Endothelial cell of umbilical vein (primary cell): ENCODE measurements at regions not wholly inside any gene's neighbourhood (a gene's known extent, or its start where the extent isn't known, plus 50 kb on each side); places are given as distances from the start of the nearest gene placed in this dataset.

ENCODE experiments used
- BruUV-seq: library from RNA; stranded (reverse); fragments of 400-500 nt; replicated peaks from 2 replicates; lab custom pipeline; 2021; lab: Mats Ljungman, UMichigan
- CTCF ChIA-PET: fragments of 300-600, 350-600 bp; sonication (Branson Sonifier 250); formaldehyde crosslinking; loops from one replicate; lab custom pipeline; 2021; ENCODE audit warnings: antibody characterized with exemption, inconsistent platforms; lab: Charles Lee
- POLR2A ChIA-PET: fragments of 300-600, 350-600 bp; sonication (Branson Sonifier 250); formaldehyde crosslinking; loops from one replicate; lab custom pipeline; 2021; ENCODE audit warnings: antibody characterized with exemption, inconsistent platforms; lab: Charles Lee
- DNase-seq: peaks from one replicate; pipeline ENCODE4 v3.0.0-alpha.2; 2011; ENCODE audit warnings: low read depth, low spot score
- FAIRE-seq: peaks from 2 replicates; lab custom pipeline; 2011; peaks lifted over from hg19 to GRCh38; lab: Jason Lieb, UNC
- H2AFZ ChIP-seq: 2 replicates; pipeline ENCODE4 v1.6.0; 2012; ENCODE audit warnings: low read depth, low read length, control low read depth, inconsistent platforms
- H3K27ac ChIP-seq: 2 replicates; pipeline ENCODE4 v1.5.1; 2011; ENCODE audit warnings: low read depth, mild to moderate bottlenecking, control low read depth, low read length, moderate library complexity; ENCODE audit not compliant: insufficient read depth
- H3K27me3 ChIP-seq, 2 experiments: 2 replicates each; pipeline versions ENCODE4 v1.6.0 to v1.6.1; 2011; ENCODE audit warnings: low read length in 2 of 2, mixed read lengths in 1 of 2; ENCODE audit not compliant: control insufficient read depth in 2 of 2, insufficient read depth in 2 of 2
- H3K36me3 ChIP-seq, 2 experiments: 2 replicates in 1 of 2; 3 replicates in 1 of 2; pipeline ENCODE4 v1.5.1; 2011; ENCODE audit warnings: low read length in 2 of 2, mild to moderate bottlenecking in 1 of 2, moderate library complexity in 1 of 2; ENCODE audit not compliant: control insufficient read depth in 2 of 2, insufficient read depth in 2 of 2; ENCODE audit errors: extremely low read depth in 1 of 2
- H3K4me1 ChIP-seq: 3 replicates; pipeline ENCODE4 v1.5.1; 2011; ENCODE audit warnings: mild to moderate bottlenecking, low read length; ENCODE audit not compliant: control insufficient read depth, insufficient read depth; ENCODE audit errors: extremely low read depth
- H3K4me2 ChIP-seq: 2 replicates; pipeline ENCODE4 v1.6.1; 2011; ENCODE audit warnings: low read length, control low read depth, mixed read lengths; ENCODE audit not compliant: insufficient read depth
- H3K4me3 ChIP-seq, 3 experiments: fragments of 200-600 bp in 1 of 3; sonication (generic), shearing (Covaris generic) in 1 of 3; replicated peaks in 1 of 3; 2 replicates each; pipeline ENCODE4 v1.5.1; 2011 to 2016; ENCODE audit warnings: control low read depth in 3 of 3, low read length in 3 of 3, mild to moderate bottlenecking in 2 of 3, inconsistent platforms in 1 of 3, low read depth in 1 of 3, moderate library complexity in 1 of 3; ENCODE audit not compliant: insufficient read depth in 1 of 3
- H3K79me2 ChIP-seq: 2 replicates; pipeline ENCODE4 v1.6.0; 2012; ENCODE audit warnings: low read length, inconsistent platforms; ENCODE audit not compliant: control insufficient read depth, insufficient read depth
- H3K9ac ChIP-seq: replicated peaks from 2 replicates; pipeline ENCODE3; 2011; ENCODE audit warnings: low read length, control low read depth; ENCODE audit not compliant: insufficient read depth; ENCODE audit errors: extremely low read depth
- H3K9me1 ChIP-seq: replicated peaks from 3 replicates; pipeline ENCODE4 v1.6.0; 2011; ENCODE audit warnings: mild to moderate bottlenecking, low read length; ENCODE audit not compliant: control insufficient read depth, insufficient read depth; ENCODE audit errors: extremely low read depth
- H3K9me3 ChIP-seq: replicated peaks from 2 replicates; pipeline ENCODE4 v1.5.1; 2012; ENCODE audit warnings: low read length, inconsistent platforms; ENCODE audit not compliant: control insufficient read depth, insufficient read depth
- H4K20me1 ChIP-seq: replicated peaks from 2 replicates; pipeline ENCODE3; 2011; ENCODE audit warnings: mild to moderate bottlenecking, low read length; ENCODE audit not compliant: control insufficient read depth, insufficient read depth; ENCODE audit errors: extremely low read depth
- CTCF ChIP-seq, 2 donors: IDR thresholded peaks; 1 replicate in 1 of 2; 2 replicates in 1 of 2; pipeline ENCODE4 v1.5.1; 2011; ENCODE audit warnings: low read length in 2 of 2, mild to moderate bottlenecking in 2 of 2, moderate library complexity in 2 of 2, control low read depth in 1 of 2, inconsistent platforms in 1 of 2, low read depth in 1 of 2; ENCODE audit not compliant: insufficient read depth in 1 of 2; ENCODE audit errors: extremely low read depth in 1 of 2
- EZH2 ChIP-seq: IDR thresholded peaks from 2 replicates; pipeline ENCODE4 v1.6.1; 2012; ENCODE audit warnings: borderline replicate concordance, low read depth, mild to moderate bottlenecking, moderate library complexity, low read length, inconsistent platforms; ENCODE audit not compliant: severe bottlenecking
- FOS ChIP-seq: IDR thresholded peaks from 2 replicates; pipeline ENCODE4 v1.6.1; 2011; ENCODE audit warnings: mild to moderate bottlenecking, low read length, moderate library complexity, borderline replicate concordance; ENCODE audit not compliant: insufficient read depth
- GATA2 ChIP-seq: IDR thresholded peaks from 2 replicates; pipeline ENCODE4 v1.7.0; 2011; ENCODE audit warnings: low read depth, mild to moderate bottlenecking, moderate library complexity, mixed read lengths, low read length; ENCODE audit not compliant: insufficient read length, insufficient read depth
- JUN ChIP-seq: IDR thresholded peaks from 2 replicates; pipeline ENCODE4 v1.6.1; 2011; ENCODE audit warnings: borderline replicate concordance, low read depth; ENCODE audit not compliant: insufficient read length, insufficient read depth
- MAX ChIP-seq: IDR thresholded peaks from 2 replicates; pipeline ENCODE4 v1.6.1; 2011; ENCODE audit not compliant: insufficient read depth, insufficient read length
- MYC ChIP-seq: IDR thresholded peaks from one replicate; pipeline ENCODE4 v1.6.1; 2011; ENCODE audit warnings: mild to moderate bottlenecking, low read depth, low read length
- POLR2A ChIP-seq: IDR thresholded peaks from 2 replicates; pipeline ENCODE4 v1.6.1; 2012; ENCODE audit warnings: low read depth, mild to moderate bottlenecking, control low read depth, low read length
- POLR2AphosphoS5 ChIP-seq: IDR thresholded peaks from 2 replicates; pipeline ENCODE4 v1.6.1; 2012; ENCODE audit warnings: low read depth, mild to moderate bottlenecking, control low read depth, low read length, moderate library complexity; ENCODE audit not compliant: insufficient read depth
- dilution Hi-C: fragments of 300-500 bp; cut with MboI; formaldehyde crosslinking; loops from one replicate; pipeline ENCODE4 v1.15.0; 2019; ENCODE audit warnings: low sequenced_read_pairs; ENCODE audit not compliant: extremely low pct_ligation_motif_present
- intact Hi-C: fragments of 100-400 bp; cut with micrococcal nuclease; formaldehyde crosslinking; loops from one replicate; pipeline ENCODE4 v1.10.0; 2022

GRCh38 chr10:2929480-2930258 lies 137.7 kb upstream of the PFKP start:
- FAIRE-seq (no peak), DNase-seq (no peak)
- Histone ChIP-seq H4K20me1 (no peaks in the 10 kb centered on the region), H3K79me2 (no peaks in the 10 kb centered on the region), H3K36me3 (no peaks in the 10 kb centered on the region), H3K27ac (no peak overlapping the region), H3K9me1 (no peaks in the 10 kb centered on the region), H3K4me2 (no peak overlapping the region), H3K9me3 (no peaks in the 10 kb centered on the region), H3K9ac (no peak overlapping the region), H3K4me1 (peaks cover 15% of the 10 kb centered on the region), H3K27me3 (no peaks in the 10 kb centered on the region), H3K4me3 (no peak overlapping the region), H2AFZ (no peak overlapping the region)
- ChIA-PET POLR2A (no interaction called here), CTCF (interaction anchor here (0.7 to 5.3 kb wide), 6 partner anchors 9 to 115 kb away, joined by 3 to 102 read pairs (median 4); no protein-coding TSS in a partner anchor)
- dilution Hi-C loops = no loop called here
- intact Hi-C loops = loop anchor here (5.0 kb wide), 1 partner anchor 263 kb away; no protein-coding TSS in a partner anchor
- TF ChIP-seq POLR2AphosphoS5 = no peak
- TF ChIP-seq JUN = no peak
- TF ChIP-seq FOS = no peak
- no peak for TF ChIP-seq GATA2
- no peak for TF ChIP-seq EZH2
- TF ChIP-seq POLR2A = no peak
- TF ChIP-seq MAX = no peak
- no peak for TF ChIP-seq MYC
- TF ChIP-seq CTCF (IDR thresholded peaks at IDR 0.05; ENCODE audit: extremely low read depth in 1 of 2, insufficient read depth in 1 of 2, low read depth in 1 of 2, low read length in 2 of 2) = no peak
- BruUV-seq = no TSS peak
